Retinal pigment epithelial cell (primary cell): ENCODE measurements at regions not wholly inside any gene's neighbourhood (a gene's known extent, or its start where the extent isn't known, plus 50 kb on each side); places are given as distances from the start of the nearest gene placed in this dataset.

Experiments used
- DNase-seq: peaks from one replicate; pipeline ENCODE4 v3.0.0-alpha.2; 2010; ENCODE audit warnings: low read depth
- H3K4me3 ChIP-seq: 2 replicates; pipeline ENCODE4 v1.5.1; 2011; ENCODE audit warnings: mild to moderate bottlenecking, low read length, control low read depth, moderate library complexity
- TF ChIP-seq, protein P1 (sequence below): conservative IDR thresholded peaks from 2 replicates; pipeline ENCODE4 v1.5.1; 2011; ENCODE audit warnings: low read depth, low read length, control low read depth, inconsistent platforms

DNA sequence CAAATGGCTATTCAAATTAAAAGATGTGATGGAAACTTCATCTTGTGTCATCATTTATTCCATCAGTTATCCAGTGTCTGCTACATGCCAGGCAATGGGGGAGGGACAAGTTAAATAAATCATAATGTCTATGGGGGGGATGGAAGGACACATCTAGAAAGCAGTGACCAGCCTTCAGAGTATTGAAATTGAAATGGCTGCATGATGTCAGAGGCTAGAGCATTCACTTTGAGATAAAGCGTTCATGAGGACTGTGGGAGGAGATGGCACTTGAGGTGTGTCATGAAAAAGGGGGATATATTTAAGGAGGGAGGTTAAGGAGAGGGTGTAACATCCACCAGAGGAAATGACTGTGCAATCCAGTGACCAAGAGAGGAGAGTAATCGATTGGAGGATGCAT, 50.6 kb downstream of the SLIT2 start:
- TF ChIP-seq, protein P1, sequence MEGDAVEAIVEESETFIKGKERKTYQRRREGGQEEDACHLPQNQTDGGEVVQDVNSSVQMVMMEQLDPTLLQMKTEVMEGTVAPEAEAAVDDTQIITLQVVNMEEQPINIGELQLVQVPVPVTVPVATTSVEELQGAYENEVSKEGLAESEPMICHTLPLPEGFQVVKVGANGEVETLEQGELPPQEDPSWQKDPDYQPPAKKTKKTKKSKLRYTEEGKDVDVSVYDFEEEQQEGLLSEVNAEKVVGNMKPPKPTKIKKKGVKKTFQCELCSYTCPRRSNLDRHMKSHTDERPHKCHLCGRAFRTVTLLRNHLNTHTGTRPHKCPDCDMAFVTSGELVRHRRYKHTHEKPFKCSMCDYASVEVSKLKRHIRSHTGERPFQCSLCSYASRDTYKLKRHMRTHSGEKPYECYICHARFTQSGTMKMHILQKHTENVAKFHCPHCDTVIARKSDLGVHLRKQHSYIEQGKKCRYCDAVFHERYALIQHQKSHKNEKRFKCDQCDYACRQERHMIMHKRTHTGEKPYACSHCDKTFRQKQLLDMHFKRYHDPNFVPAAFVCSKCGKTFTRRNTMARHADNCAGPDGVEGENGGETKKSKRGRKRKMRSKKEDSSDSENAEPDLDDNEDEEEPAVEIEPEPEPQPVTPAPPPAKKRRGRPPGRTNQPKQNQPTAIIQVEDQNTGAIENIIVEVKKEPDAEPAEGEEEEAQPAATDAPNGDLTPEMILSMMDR = no peak
- no peak for DNase-seq
- no peak overlapping the region for H3K4me3 ChIP-seq

DNA sequence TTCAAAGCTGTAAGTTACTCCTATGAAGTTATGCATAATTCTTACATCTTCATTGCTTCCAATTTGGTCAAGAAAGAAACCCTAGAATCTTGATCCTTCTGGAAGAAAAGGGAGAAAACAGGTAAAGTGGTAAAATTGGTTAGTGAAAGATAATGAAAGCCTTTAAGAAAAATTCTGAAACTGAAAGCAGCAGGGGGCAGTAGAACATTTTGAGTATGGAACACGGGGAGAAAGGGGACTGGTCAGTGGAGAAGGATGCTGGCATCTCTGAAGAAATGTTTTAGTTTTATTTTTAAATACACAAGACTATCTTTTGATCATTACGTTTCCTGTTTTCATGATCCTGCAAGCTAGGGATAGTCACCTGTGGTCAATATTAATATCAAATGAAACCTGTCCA, 54.3 kb downstream of the SLIT2 start:
- no peak for DNase-seq
- TF ChIP-seq, protein P1 = peak; percentile 55
- H3K4me3 ChIP-seq = no peak overlapping the region

DNA sequence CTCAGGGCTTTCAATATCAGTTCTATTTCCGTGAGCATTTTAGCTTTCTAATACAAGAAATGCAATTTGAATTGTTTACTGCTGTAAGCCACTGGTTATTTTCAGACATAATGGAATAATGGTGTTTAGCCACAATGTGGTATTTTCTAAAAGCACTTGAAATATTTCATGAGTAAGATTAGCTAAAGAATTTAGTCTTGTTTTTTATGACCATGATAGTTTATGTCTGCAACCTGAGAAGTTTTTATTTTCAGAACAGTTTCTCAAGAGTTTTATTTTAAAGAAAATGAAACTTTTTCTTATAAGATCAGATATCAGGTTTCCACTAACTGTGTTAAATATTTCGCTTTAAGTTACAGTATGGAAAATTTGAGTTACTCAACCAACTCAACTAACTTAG, 60.2 kb downstream of the SLIT2 start:
- TF ChIP-seq, protein P1 = no peak
- H3K4me3 ChIP-seq = no peak overlapping the region
- DNase-seq = no peak

- no peak for DNase-seq
- TF ChIP-seq, protein P1 = peak; percentile 9
- no peak overlapping the region for H3K4me3 ChIP-seq
Observed at GRCh38 chr4:20313237-20314030, 61.7 kb downstream of the SLIT2 start.

DNA sequence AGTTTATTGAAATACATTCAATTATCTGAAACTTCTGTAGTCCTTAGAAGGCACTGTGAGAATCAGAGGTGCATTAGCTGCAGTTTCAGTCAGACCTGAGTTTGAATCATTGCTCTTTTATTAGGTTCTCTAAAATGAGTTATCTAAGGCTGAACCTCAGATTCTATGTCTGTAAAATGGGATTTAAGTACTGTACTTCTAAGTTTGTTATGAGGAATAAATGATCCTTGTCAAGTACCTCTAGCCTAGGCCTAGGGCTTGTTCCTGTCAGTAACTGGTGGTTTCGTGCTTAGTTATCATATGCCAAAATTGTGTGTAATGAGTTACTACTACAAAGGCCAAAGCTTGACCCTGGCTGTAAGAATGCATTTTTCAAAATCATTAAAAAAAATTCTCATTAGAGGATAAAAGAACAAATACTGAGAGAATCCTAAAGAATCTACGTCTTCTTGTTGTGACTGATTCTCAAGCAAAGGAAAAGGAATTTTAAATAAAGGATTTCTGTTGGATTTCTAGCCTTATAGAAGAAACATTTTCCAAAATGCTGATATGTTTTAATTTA, 65.8 kb downstream of the SLIT2 start:
- no peak for DNase-seq
- H3K4me3 ChIP-seq = no peak overlapping the region
- TF ChIP-seq, protein P1 = no peak

DNA sequence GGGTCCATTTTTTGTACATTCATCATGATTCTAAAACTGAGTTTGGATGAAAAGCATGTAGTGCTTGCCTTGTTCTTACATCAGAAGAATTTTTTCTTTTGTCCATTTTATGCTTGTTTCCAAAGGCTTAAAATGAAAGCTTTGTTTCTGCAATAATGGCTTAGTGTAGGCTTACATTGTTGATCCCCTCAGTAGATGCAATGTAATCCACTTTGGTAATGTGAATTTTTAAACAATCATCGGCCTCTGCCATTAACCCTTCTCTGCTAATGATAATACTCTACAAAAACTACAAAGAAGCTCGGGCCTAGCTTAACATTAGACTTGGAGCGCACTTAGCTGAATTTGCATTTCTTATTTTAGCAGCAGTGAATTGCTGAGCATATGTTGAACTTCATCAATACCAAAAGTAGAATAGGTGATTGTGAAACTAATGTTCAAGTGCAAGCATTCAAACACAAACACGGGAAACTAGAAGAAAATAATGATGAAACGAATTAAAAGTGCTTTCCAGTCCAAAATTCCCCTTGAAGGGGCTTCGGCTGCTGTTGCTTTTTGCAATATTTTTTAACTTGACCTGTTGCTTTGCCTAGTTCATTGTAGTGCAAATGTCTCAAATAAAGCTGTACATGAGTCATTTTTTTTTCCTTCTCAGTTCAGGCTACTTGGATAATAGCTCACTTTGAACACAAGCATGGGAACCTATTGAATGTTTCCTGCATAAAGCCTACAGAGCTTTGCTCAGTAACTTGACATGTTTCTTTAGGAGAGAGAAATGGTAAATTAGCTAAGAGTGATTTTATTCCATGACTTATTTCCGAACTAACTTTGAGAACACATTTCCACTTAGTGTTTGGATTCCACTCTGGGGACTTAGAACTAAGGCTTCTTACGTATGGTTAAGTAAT, 66.5 kb downstream of the SLIT2 start:
- peak; percentile 34 for DNase-seq
- no peak overlapping the region for H3K4me3 ChIP-seq
- TF ChIP-seq, protein P1 = no peak
